ENCODE measurements at regions not wholly inside any gene's neighbourhood (a gene's known extent, or its start where the extent isn't known, plus 50 kb on each side); places are given as distances from the start of the nearest gene placed in this dataset.

DNA sequence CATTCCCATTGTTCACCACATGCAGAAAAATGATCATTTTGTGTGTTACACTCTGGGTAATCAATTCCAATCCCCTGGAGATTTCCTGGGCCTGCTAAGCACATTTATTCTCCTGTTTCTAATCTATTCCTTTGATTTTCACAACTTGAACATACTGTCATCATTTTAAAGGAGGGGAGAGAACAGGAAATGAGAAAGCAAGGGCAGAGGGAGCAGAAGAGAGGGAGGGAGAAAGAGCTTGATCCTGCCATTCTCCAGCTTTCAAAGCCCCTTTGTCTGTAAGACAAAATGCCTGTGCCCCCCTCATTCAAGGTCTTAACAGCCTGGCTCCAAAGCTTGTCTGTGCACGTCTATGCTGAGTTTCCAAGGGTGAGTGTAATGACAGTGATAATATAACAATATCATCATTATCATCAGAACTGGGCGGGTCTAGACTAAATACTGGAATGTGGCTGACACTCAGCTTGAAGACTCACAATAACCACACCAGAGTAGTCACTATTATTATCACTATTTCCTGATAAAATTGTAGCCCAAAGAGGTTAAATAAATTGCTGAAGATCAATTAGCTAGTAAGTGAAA lies 164.4 kb upstream of the KLHL29 start:
- no peak overlapping the region for H3K27ac ChIP-seq
- no peaks in the 10 kb centered on the region for H3K9me3 ChIP-seq
- no peak overlapping the region for H3K4me3 ChIP-seq
- H3K4me1 ChIP-seq = no peaks in the 10 kb centered on the region
- no peaks in the 10 kb centered on the region for H3K36me3 ChIP-seq
- TF ChIP-seq, protein P1, sequence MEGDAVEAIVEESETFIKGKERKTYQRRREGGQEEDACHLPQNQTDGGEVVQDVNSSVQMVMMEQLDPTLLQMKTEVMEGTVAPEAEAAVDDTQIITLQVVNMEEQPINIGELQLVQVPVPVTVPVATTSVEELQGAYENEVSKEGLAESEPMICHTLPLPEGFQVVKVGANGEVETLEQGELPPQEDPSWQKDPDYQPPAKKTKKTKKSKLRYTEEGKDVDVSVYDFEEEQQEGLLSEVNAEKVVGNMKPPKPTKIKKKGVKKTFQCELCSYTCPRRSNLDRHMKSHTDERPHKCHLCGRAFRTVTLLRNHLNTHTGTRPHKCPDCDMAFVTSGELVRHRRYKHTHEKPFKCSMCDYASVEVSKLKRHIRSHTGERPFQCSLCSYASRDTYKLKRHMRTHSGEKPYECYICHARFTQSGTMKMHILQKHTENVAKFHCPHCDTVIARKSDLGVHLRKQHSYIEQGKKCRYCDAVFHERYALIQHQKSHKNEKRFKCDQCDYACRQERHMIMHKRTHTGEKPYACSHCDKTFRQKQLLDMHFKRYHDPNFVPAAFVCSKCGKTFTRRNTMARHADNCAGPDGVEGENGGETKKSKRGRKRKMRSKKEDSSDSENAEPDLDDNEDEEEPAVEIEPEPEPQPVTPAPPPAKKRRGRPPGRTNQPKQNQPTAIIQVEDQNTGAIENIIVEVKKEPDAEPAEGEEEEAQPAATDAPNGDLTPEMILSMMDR (IDR thresholded peaks at IDR 0.05) = no peak
- TF ChIP-seq POLR2A (IDR thresholded peaks at IDR 0.05) (no peak), POLR2AphosphoS5 (IDR thresholded peaks at IDR 0.05; ENCODE audit: insufficient read depth in 1 of 2, low read depth in 1 of 2) (no peak)
- intact Hi-C loops (cut with DNase I) = no loop called here
- DNase-seq (ENCODE audit: extremely low spot score in 2 of 2) = no peak
- H3K27me3 ChIP-seq = no peaks in the 10 kb centered on the region

DNA sequence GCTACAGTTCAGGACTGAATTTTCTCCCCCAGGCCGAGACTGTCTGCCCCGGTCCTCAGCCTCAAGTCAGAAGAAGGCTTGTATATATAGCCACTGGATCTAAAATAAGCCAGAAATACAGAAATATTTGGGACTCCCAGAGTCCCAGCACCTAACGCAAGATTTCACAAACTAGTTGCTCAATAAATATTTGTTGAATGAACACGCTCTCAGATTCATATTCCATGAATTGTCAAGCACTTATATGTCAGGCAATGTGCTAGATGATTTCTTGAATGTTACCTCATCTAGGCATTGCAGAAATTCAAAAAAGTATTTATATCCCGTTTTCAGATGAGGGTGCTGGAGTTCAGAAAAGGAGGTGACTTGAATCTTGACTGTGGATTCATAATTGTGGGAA lies 163.7 kb upstream of the KLHL29 start:
- no peak overlapping the region for H3K27ac ChIP-seq
- no peaks in the 10 kb centered on the region for H3K4me1 ChIP-seq
- TF ChIP-seq, protein P1 (IDR thresholded peaks at IDR 0.05) = no peak
- TF ChIP-seq POLR2AphosphoS5 (IDR thresholded peaks at IDR 0.05; ENCODE audit: insufficient read depth in 1 of 2, low read depth in 1 of 2) (no peak), POLR2A (IDR thresholded peaks at IDR 0.05) (no peak)
- no peak for DNase-seq (ENCODE audit: extremely low spot score in 2 of 2)
- intact Hi-C loops (cut with DNase I) = no loop called here
- no peaks in the 10 kb centered on the region for H3K36me3 ChIP-seq
- no peaks in the 10 kb centered on the region for H3K9me3 ChIP-seq
- no peak overlapping the region for H3K4me3 ChIP-seq
- H3K27me3 ChIP-seq = no peaks in the 10 kb centered on the region

DNA sequence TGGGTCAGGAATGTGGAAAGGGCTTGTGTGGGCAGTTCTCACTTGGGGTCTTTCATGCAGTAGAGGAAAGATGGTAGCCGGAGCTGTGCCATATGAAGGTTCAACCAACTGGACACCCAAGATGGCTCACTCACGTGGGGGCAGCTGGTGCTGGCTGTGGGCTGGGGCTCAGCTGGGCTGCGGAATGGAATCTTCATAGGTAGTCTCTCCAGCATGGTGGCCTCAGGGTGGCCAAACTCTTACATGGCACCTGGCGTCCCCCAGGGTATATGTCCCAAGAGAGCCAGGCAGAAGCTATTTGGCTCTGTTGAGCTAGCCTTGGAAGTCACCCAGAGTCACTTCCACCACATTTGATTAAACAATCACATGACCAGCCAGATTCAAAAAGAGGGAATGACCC lies 163.1 kb upstream of the KLHL29 start:
- no peaks in the 10 kb centered on the region for H3K36me3 ChIP-seq
- no peaks in the 10 kb centered on the region for H3K4me1 ChIP-seq
- intact Hi-C loops (cut with DNase I) = no loop called here
- no peak for DNase-seq (ENCODE audit: extremely low spot score in 2 of 2)
- H3K27ac ChIP-seq = no peak overlapping the region
- TF ChIP-seq POLR2AphosphoS5 (IDR thresholded peaks at IDR 0.05; ENCODE audit: insufficient read depth in 1 of 2, low read depth in 1 of 2) = no peak
- TF ChIP-seq, protein P1 (IDR thresholded peaks at IDR 0.05) = no peak
- no peak for TF ChIP-seq POLR2A (IDR thresholded peaks at IDR 0.05)
- H3K27me3 ChIP-seq = no peaks in the 10 kb centered on the region
- no peak overlapping the region for H3K4me3 ChIP-seq
- H3K9me3 ChIP-seq = no peaks in the 10 kb centered on the region

DNA sequence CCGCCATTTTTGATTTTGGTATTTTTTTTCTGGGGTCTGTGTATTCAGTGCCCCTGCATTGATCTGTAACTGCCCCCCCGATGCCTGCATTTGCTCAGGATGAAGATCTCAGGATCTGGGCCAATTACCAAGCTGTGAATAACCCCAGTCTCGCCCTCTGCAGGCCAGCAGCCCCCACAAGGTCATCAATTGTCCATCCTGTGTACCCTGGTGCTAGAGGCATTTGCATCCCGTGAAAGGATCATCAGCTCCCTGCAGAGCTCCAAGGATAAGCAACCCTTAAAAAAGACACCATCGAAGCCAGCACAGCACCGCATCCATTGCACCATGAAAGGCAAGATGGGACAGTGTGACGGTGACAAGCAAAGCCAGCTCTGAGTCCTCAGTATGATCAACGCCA lies 154.1 kb upstream of the KLHL29 start:
- no peaks in the 10 kb centered on the region for H3K27me3 ChIP-seq
- H3K4me3 ChIP-seq = no peak overlapping the region
- H3K9me3 ChIP-seq = no peaks in the 10 kb centered on the region
- H3K27ac ChIP-seq = no peak overlapping the region
- no peaks in the 10 kb centered on the region for H3K36me3 ChIP-seq
- TF ChIP-seq POLR2A (IDR thresholded peaks at IDR 0.05) (no peak), POLR2AphosphoS5 (IDR thresholded peaks at IDR 0.05; ENCODE audit: insufficient read depth in 1 of 2, low read depth in 1 of 2) (no peak)
- TF ChIP-seq, protein P1 (IDR thresholded peaks at IDR 0.05) = no peak
- no peak for DNase-seq (ENCODE audit: extremely low spot score in 2 of 2)
- intact Hi-C loops (cut with DNase I) = no loop called here
- no peaks in the 10 kb centered on the region for H3K4me1 ChIP-seq

DNA sequence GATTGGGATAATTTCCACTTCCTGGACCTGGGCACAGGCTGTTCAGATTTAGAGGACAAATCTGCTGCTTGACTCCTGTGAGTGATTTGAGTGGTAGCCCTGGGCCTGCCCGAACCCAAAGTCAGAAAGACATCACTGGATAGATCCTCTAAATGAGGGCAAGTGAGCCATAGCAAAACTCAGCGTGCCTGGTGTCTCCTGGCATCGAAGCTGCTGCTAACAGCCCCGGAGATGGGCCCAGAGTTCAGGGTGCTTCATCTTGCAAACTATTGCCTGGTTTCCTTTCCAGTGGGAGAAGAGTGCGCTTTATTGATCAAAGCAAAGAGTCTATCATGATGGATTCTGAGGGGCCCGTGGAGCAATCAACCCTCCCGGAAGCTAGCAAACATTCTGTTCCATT lies 153.1 kb upstream of the KLHL29 start:
- Histone ChIP-seq H3K36me3 (no peaks in the 10 kb centered on the region), H3K27ac (no peak overlapping the region), H3K9me3 (no peaks in the 10 kb centered on the region), H3K27me3 (no peaks in the 10 kb centered on the region), H3K4me3 (no peak overlapping the region), H3K4me1 (no peaks in the 10 kb centered on the region)
- peak in 1 of 2 donors; percentile 72 for DNase-seq (ENCODE audit: extremely low spot score in 2 of 2)
- TF ChIP-seq, protein P1 (IDR thresholded peaks at IDR 0.05) = no peak
- TF ChIP-seq POLR2A (IDR thresholded peaks at IDR 0.05) = no peak
- TF ChIP-seq POLR2AphosphoS5 (IDR thresholded peaks at IDR 0.05; ENCODE audit: insufficient read depth in 1 of 2, low read depth in 1 of 2) = no peak
- intact Hi-C loops (cut with DNase I) = no loop called here

Data from vagina (tissue), 2 donors.